ENCODE measurements at regions not wholly inside any gene's neighbourhood (a gene's known extent, or its start where the extent isn't known, plus 50 kb on each side); places are given as distances from the start of the nearest gene placed in this dataset.

DNA sequence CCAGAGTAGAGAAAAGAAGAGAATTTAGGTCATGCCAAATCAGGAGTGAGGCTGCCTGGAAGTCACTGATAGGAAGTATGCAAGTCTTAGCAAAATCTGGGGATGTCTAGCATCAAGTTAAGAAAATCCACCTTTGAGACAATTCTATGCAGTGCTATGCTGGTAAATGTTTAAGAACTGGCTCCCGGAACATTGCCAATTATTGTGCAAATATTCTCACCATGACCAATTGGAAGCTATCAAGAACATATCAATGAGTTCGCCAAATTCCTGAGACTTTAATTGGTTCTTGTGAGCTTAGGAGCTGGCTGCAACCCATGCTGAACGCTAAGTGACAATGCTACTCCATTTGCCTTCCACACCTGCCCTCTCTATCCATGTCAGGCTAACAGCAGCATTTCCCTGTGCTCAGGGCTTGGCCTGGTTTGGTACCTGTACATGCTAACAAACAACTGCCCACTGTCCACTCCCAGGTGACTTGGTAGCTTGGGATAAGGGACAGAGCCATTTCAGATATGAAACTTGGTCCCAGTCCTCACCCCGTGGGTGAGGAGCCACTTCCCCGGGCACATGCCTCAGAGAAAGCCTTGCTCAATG is 172.9 kb upstream of the KLHL29 start:
- POLR2A ChIA-PET = no interaction called here
- FAIRE-seq (no peak), DNase-seq (ENCODE audit: low spot score) (no peak), ATAC-seq (no peak)
- H3K79me2 ChIP-seq (ENCODE audit: insufficient read depth, low read length) = no peaks in the 10 kb centered on the region
- BruUV-seq (replicated peaks) = no TSS peak
- WGBS (ENCODE audit: low lambda C conversion rate) = 33% methylated on average over 4 of the region's 5 CpGs
- H3K27ac ChIP-seq (ENCODE audit: extremely low read length, insufficient read depth, low read length) = no peak overlapping the region
- intact Hi-C loops (cut with micrococcal nuclease; ENCODE audit: unreplicated experiment) (no loop called here), in situ Hi-C loops (cut with HindIII; ENCODE audit: extremely low pct_ligation_motif_present, low pct_unique_long_range_greater_than_20kb) (no loop called here)
- no peaks in the 10 kb centered on the region for H3K36me3 ChIP-seq (replicated peaks in 1 of 2; ENCODE audit: control insufficient read depth in 1 of 2, insufficient read depth in 2 of 2, low read length in 2 of 2)
- CTCF ChIA-PET (ENCODE audit: low intra/inter-chr PET ratio, low total read pairs) = no interaction called here
- peaks cover 23% of the 10 kb centered on the region for H3K4me1 ChIP-seq (ENCODE audit: insufficient read depth, low read length)
- H3K27me3 ChIP-seq (ENCODE audit: control insufficient read depth in 1 of 2, insufficient read depth in 2 of 2, low read length in 2 of 2) = no peaks in the 10 kb centered on the region; a peak in 1 of 5 replicates
- H3K4me2 ChIP-seq (ENCODE audit: low read depth, low read length) = no peak overlapping the region
- H2AFZ ChIP-seq (ENCODE audit: low read length) = no peak overlapping the region
- no peak for TF ChIP-seq KDM3A (CRISPR knock-in tag; IDR thresholded peaks at IDR 0.05; ENCODE audit: low read depth)
- no peak for TF ChIP-seq ZMYM3 (CRISPR knock-in tag; IDR thresholded peaks at IDR 0.05)
- TF ChIP-seq U2AF1 (optimal IDR thresholded peaks at IDR 0.05; ENCODE audit: low read depth, low read length) = no peak
- TF ChIP-seq ZNF432 (CRISPR knock-in tag; IDR thresholded peaks at IDR 0.05; ENCODE audit: borderline replicate concordance) = no peak
- TF ChIP-seq TP53 (CRISPR knock-in tag; conservative IDR thresholded peaks at IDR 0.05) = no peak
- no peak for TF ChIP-seq RFX5 (IDR thresholded peaks at IDR 0.05; ENCODE audit: low read depth, low read length)
- TF ChIP-seq ZBTB1 (CRISPR knock-in tag; IDR thresholded peaks at IDR 0.05; ENCODE audit: borderline replicate concordance) = no peak
- TF ChIP-seq, protein P1, sequence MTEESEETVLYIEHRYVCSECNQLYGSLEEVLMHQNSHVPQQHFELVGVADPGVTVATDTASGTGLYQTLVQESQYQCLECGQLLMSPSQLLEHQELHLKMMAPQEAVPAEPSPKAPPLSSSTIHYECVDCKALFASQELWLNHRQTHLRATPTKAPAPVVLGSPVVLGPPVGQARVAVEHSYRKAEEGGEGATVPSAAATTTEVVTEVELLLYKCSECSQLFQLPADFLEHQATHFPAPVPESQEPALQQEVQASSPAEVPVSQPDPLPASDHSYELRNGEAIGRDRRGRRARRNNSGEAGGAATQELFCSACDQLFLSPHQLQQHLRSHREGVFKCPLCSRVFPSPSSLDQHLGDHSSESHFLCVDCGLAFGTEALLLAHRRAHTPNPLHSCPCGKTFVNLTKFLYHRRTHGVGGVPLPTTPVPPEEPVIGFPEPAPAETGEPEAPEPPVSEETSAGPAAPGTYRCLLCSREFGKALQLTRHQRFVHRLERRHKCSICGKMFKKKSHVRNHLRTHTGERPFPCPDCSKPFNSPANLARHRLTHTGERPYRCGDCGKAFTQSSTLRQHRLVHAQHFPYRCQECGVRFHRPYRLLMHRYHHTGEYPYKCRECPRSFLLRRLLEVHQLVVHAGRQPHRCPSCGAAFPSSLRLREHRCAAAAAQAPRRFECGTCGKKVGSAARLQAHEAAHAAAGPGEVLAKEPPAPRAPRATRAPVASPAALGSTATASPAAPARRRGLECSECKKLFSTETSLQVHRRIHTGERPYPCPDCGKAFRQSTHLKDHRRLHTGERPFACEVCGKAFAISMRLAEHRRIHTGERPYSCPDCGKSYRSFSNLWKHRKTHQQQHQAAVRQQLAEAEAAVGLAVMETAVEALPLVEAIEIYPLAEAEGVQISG (CRISPR knock-in tag; IDR thresholded peaks at IDR 0.05) = no peak
- H3K9me3 ChIP-seq (ENCODE audit: low read length) = no peaks in the 10 kb centered on the region
- H3K4me3 ChIP-seq (replicated peaks in 1 of 3; ENCODE audit: insufficient read depth in 1 of 3, low read depth in 2 of 3, low read length in 3 of 3) = no peak overlapping the region
- H3K9ac ChIP-seq (ENCODE audit: insufficient read depth, low read depth, low read length) = no peak overlapping the region
- H4K20me1 ChIP-seq (ENCODE audit: insufficient read depth, low read length) = no peaks in the 10 kb centered on the region

All from HepG2 (cell line).